ENCODE measurements at regions not wholly inside any gene's neighbourhood (a gene's known extent, or its start where the extent isn't known, plus 50 kb on each side); places are given as distances from the start of the nearest gene placed in this dataset.

DNA sequence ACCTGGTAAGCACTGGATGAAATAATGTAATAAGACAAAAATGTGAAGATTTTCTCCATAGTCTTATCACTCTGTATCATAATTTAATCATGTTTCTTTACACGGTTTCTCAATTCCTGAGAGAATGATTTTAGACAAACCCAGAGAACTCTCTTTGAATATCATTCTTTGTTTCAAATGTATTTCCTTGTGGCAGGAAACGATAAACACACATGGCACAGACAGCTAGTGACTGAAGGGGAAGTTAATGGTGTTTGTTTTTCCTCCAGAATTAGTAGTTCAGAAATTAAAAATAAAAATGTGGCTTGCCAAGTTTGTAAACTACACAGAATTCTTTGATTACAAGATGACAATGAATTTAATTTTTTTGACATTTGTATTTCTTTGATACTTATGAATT is 163.7 kb upstream of the PRPS1L1 start:
- DNase-seq (ENCODE audit: insufficient read length, low spot score): no peak
- no peak for TF ChIP-seq SPI1 (IDR thresholded peaks at IDR 0.05; ENCODE audit: low read depth, low read length)
- no peak for TF ChIP-seq POLR2AphosphoS5 (IDR thresholded peaks at IDR 0.05; ENCODE audit: low read depth, low read length)
- TF ChIP-seq POU2F2 (IDR thresholded peaks at IDR 0.05; ENCODE audit: low read depth, low read length): no peak
- TF ChIP-seq TAF1 (IDR thresholded peaks at IDR 0.05; ENCODE audit: low read depth, low read length): no peak
- TF ChIP-seq POLR2A (IDR thresholded peaks at IDR 0.05; ENCODE audit: low read depth, low read length): no peak
- no peak for TF ChIP-seq PAX5 (IDR thresholded peaks at IDR 0.05; ENCODE audit: insufficient read depth, low read length, severe bottlenecking)
- FAIRE-seq: no peak

DNA sequence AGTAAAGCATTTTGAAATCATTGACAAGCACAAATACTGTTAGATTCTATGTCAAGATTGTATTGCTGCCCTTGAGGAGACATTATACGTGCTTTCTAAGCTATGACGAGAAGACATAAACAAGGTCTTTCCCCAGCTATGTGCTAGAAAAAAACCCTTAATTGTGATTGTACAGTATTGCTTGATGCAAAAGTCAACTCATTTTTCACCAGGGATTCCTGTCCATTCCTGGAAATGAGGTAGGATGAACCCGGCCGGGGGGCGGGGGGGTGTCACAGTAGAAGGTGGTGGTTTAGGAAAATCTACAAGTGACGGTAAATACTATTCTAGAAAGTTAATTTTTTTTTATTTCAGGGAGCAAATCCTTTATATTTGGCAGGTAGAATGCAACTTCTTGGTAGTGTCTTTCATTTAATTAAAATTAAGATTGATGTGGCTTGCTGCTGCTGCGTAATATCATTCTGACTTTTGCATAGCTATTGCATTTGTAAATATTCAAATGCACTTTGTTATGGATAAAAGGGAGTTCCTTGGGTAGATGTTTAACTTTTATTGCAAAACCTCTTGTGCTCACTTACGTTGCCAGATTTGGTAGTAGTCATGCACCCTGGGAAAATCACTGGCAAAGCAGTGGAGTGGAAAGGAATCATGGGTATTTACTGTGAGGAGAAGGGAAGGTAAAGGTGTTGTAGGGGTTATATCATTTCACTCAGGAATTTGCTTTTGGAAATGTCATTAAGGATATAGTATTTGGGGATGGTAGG is 164.4 kb upstream of the PRPS1L1 start:
- no peak for TF ChIP-seq SPI1 (IDR thresholded peaks at IDR 0.05; ENCODE audit: low read depth, low read length)
- no peak for TF ChIP-seq TAF1 (IDR thresholded peaks at IDR 0.05; ENCODE audit: low read depth, low read length)
- no peak for TF ChIP-seq POU2F2 (IDR thresholded peaks at IDR 0.05; ENCODE audit: low read depth, low read length)
- TF ChIP-seq PAX5 (IDR thresholded peaks at IDR 0.05; ENCODE audit: insufficient read depth, low read length, severe bottlenecking): no peak
- no peak for TF ChIP-seq POLR2A (IDR thresholded peaks at IDR 0.05; ENCODE audit: low read depth, low read length)
- TF ChIP-seq POLR2AphosphoS5 (IDR thresholded peaks at IDR 0.05; ENCODE audit: low read depth, low read length): no peak
- DNase-seq (ENCODE audit: insufficient read length, low spot score) (no peak), FAIRE-seq (no peak)

DNA sequence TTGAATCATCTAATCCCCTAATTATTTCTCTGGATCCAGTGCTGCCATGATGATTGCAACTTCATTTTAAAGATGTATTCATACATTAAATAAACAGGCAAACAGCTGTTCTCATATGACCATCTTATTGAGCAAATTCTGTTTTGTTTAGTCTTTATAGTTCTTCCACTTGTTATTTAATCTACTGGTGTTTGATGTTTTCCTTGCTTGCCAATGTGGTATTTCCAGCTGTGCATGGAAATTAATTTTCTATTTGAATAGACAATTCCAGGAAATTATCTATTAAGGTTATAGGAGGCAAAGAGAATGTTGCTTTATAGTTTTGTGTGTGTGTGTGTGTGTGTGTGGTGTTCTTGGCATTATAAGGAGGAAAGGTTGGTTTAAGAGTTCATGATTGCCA is 167.0 kb upstream of the PRPS1L1 start:
- TF ChIP-seq POLR2AphosphoS5 (IDR thresholded peaks at IDR 0.05; ENCODE audit: low read depth, low read length) (no peak), SPI1 (IDR thresholded peaks at IDR 0.05; ENCODE audit: low read depth, low read length) (no peak), POU2F2 (IDR thresholded peaks at IDR 0.05; ENCODE audit: low read depth, low read length) (no peak)
- no peak for FAIRE-seq

DNA sequence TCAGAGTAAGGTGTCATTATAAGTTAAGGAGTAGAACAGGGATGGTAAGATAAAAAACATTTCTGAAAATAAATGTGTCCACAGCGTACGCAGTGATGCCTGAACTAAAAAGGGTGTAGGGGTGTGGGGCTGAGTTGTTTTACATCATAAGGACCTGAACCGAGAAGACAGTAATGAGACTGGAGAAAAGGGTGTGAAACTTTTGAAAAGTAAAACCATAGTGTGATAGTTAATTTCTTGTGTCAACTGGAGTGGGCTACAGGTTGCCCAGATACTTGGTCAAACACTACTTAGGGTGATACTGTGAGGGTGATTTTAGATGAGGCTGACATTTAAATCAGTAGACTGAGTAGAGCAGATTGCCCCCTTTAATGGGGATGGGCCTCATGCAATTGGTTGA is 169.0 kb upstream of the PRPS1L1 start:
- DNase-seq (ENCODE audit: insufficient read length, low spot score): no peak
- no peak for FAIRE-seq
- TF ChIP-seq POU2F2 (IDR thresholded peaks at IDR 0.05; ENCODE audit: low read depth, low read length) (no peak), SPI1 (IDR thresholded peaks at IDR 0.05; ENCODE audit: low read depth, low read length) (no peak), PAX5 (IDR thresholded peaks at IDR 0.05; ENCODE audit: insufficient read depth, low read length, severe bottlenecking) (no peak), POLR2A (IDR thresholded peaks at IDR 0.05; ENCODE audit: low read depth, low read length) (no peak)

More for the DNA sequence above, 167.0 kb upstream of the PRPS1L1 start:
- no peak for DNase-seq (ENCODE audit: insufficient read length, low spot score)

DNA sequence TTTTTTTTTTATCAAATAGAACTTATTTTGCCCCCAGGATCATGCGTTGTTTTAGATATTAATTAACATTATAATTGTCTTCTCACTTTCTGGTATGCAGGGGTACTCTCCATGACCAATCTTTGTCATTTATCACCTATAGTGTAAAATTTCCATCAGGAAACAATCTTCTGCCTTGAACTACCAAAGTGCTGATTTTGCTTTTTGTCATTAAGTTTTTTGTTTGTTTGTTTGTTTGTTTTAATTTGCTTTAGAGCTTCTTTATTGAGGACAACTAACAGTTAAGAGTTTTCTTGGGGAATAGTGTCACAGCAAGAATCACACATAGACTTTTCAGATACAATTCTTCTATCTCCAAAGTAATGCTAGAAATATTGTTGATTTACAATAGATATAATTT is 171.2 kb upstream of the PRPS1L1 start:
- DNase-seq (ENCODE audit: insufficient read length, low spot score) (no peak), FAIRE-seq (no peak)
- no peak for TF ChIP-seq PAX5 (IDR thresholded peaks at IDR 0.05; ENCODE audit: insufficient read depth, low read length, severe bottlenecking)
- TF ChIP-seq SPI1 (IDR thresholded peaks at IDR 0.05; ENCODE audit: low read depth, low read length): no peak
- no peak for TF ChIP-seq POLR2AphosphoS5 (IDR thresholded peaks at IDR 0.05; ENCODE audit: low read depth, low read length)
- TF ChIP-seq POU2F2 (IDR thresholded peaks at IDR 0.05; ENCODE audit: low read depth, low read length): no peak
- no peak for TF ChIP-seq POLR2A (IDR thresholded peaks at IDR 0.05; ENCODE audit: low read depth, low read length)
- TF ChIP-seq TAF1 (IDR thresholded peaks at IDR 0.05; ENCODE audit: low read depth, low read length): no peak

DNA sequence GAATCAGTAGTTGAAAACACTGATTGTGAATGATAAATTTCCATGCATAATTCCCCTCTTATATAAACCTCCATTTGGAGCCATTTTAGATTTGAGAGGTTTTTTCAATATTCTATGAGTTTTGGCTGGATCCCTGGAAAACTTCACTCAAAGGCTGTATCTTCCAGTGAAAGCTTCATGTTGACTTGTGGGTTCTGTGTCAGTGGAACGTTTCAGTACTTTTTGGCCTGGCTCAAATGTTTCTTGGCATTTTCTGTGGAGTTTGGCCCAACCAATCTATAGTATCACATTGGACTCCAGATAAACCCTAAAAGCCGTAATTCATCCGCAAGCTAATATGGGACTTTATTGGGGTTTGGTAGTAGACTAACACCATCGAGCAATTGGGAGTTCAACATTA is 172.6 kb upstream of the PRPS1L1 start:
- TF ChIP-seq POLR2A (IDR thresholded peaks at IDR 0.05; ENCODE audit: low read depth, low read length): no peak
- FAIRE-seq (no peak), DNase-seq (ENCODE audit: insufficient read length, low spot score) (no peak)

DNA sequence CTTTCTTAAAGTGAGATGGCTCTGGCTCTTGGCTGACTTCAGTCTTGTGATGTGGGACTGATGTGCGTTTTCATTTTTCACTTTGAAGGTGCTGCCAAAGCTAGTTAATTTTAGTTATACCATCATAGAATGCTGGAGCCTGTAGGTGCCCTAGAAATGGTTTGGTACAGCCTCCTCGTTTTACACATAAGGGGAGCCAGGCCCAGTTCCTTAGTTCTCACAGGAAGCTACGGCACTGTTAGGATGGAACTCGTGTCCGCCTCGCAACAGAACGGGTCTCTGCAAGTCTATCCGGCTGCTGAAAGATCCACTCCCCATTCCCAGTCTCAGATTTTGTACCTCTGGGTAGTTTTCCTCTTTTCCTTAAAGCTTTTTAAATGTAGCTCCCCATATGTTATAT is 173.2 kb upstream of the PRPS1L1 start:
- TF ChIP-seq SPI1 (IDR thresholded peaks at IDR 0.05; ENCODE audit: low read depth, low read length): no peak
- no peak for TF ChIP-seq TAF1 (IDR thresholded peaks at IDR 0.05; ENCODE audit: low read depth, low read length)
- TF ChIP-seq PAX5 (IDR thresholded peaks at IDR 0.05; ENCODE audit: insufficient read depth, low read length, severe bottlenecking): no peak
- no peak for TF ChIP-seq POLR2A (IDR thresholded peaks at IDR 0.05; ENCODE audit: low read depth, low read length)
- no peak for TF ChIP-seq POLR2AphosphoS5 (IDR thresholded peaks at IDR 0.05; ENCODE audit: low read depth, low read length)
- TF ChIP-seq POU2F2 (IDR thresholded peaks at IDR 0.05; ENCODE audit: low read depth, low read length): no peak
- no peak for DNase-seq (ENCODE audit: insufficient read length, low spot score)
- FAIRE-seq: no peak

DNA sequence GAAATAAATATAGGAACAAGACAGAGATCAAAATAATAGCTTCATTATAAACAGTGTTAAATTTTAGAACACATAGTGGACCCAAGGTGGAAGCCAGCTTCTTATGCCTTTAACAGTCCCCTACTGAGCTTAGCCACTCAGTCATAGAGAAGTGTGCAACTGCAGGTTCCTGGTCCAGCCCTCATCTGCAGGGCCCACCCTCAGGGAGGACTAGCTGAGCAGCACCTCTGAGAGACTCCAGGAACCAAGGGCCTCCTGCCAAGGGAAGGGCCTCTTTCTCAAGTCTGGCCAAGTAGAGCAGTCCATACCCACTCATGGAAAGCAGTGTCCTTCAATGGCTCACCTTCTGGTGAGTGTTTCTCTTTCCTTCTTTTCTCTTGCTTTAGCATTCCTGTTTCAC is 173.7 kb upstream of the PRPS1L1 start:
- FAIRE-seq: no peak
- no peak for TF ChIP-seq SPI1 (IDR thresholded peaks at IDR 0.05; ENCODE audit: low read depth, low read length)
- no peak for TF ChIP-seq POU2F2 (IDR thresholded peaks at IDR 0.05; ENCODE audit: low read depth, low read length)
- TF ChIP-seq POLR2A (IDR thresholded peaks at IDR 0.05; ENCODE audit: low read depth, low read length): no peak
- TF ChIP-seq POLR2AphosphoS5 (IDR thresholded peaks at IDR 0.05; ENCODE audit: low read depth, low read length): no peak
- TF ChIP-seq PAX5 (IDR thresholded peaks at IDR 0.05; ENCODE audit: insufficient read depth, low read length, severe bottlenecking): no peak
- DNase-seq (ENCODE audit: insufficient read length, low spot score): no peak

DNA sequence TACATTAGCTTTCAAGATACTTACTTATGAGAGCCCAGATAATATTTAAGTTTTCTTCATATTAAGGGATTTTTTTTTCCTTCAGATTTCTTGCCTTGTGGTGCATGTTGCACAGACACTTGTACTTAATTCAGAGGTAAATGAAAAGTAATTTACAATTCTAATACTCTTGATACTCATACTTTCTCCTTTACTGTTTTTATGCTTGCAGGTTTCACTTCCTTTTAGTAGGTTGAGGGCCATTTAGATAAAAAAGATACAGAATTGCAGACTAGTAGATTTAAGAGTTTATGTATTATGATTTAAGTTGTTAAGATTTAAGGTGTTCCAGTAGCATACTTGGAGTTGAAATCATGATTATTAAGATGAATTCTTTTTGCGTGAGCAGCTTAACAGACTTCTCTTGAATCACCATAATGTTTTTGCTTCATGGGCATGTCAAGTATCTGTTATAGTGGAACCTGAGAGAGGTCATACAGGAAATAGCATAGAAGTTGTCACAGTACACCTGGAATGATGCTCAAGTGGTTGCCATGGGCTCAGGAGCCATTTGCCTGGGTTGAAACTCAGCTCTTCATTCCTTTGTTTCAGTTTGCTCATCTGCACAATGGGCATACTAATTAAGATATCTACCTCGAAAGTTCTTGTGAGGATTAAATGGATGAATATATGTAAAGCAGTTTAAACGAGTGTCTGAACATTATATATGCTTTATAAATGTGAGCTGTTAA is 174.8 kb upstream of the PRPS1L1 start:
- no peak for DNase-seq (ENCODE audit: insufficient read length, low spot score)
- TF ChIP-seq POU2F2 (IDR thresholded peaks at IDR 0.05; ENCODE audit: low read depth, low read length): no peak
- peak; percentile 67 for TF ChIP-seq SPI1 (IDR thresholded peaks at IDR 0.05; ENCODE audit: low read depth, low read length)
- no peak for TF ChIP-seq POLR2AphosphoS5 (IDR thresholded peaks at IDR 0.05; ENCODE audit: low read depth, low read length)
- TF ChIP-seq PAX5 (IDR thresholded peaks at IDR 0.05; ENCODE audit: insufficient read depth, low read length, severe bottlenecking): no peak
- no peak for TF ChIP-seq POLR2A (IDR thresholded peaks at IDR 0.05; ENCODE audit: low read depth, low read length)
- TF ChIP-seq TAF1 (IDR thresholded peaks at IDR 0.05; ENCODE audit: low read depth, low read length): no peak
- FAIRE-seq: peak; percentile 76

DNA sequence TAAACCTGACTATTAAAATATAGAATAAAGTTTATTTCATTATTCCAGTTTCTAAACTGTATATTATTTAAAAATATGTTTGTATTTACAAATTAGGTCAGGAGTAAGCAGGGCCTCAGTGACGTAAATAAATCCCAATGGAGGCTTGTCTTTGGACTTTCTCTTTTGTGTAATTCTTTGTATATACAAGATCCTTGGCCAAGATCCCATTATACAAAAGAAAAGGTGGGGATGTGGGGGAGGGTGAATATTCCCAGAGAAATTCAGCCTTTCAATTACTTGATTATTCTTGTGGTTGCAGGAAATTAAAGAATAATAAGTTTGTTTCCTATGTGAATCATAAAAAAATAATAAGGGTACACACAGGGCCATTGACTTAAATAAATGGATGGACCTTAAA is 178.7 kb upstream of the PRPS1L1 start:
- FAIRE-seq: no peak
- no peak for DNase-seq (ENCODE audit: insufficient read length, low spot score)
- TF ChIP-seq SPI1 (IDR thresholded peaks at IDR 0.05; ENCODE audit: low read depth, low read length): no peak
- no peak for TF ChIP-seq POU2F2 (IDR thresholded peaks at IDR 0.05; ENCODE audit: low read depth, low read length)
- TF ChIP-seq POLR2A (IDR thresholded peaks at IDR 0.05; ENCODE audit: low read depth, low read length): no peak
- no peak for TF ChIP-seq POLR2AphosphoS5 (IDR thresholded peaks at IDR 0.05; ENCODE audit: low read depth, low read length)
- no peak for TF ChIP-seq TAF1 (IDR thresholded peaks at IDR 0.05; ENCODE audit: low read depth, low read length)
- TF ChIP-seq PAX5 (IDR thresholded peaks at IDR 0.05; ENCODE audit: insufficient read depth, low read length, severe bottlenecking): no peak

Measured in GM12891 (cell line).